ENCODE measurements at regions not wholly inside any gene's neighbourhood (a gene's known extent, or its start where the extent isn't known, plus 50 kb on each side); places are given as distances from the start of the nearest gene placed in this dataset.

- DNase-seq: no peak
Measured at GRCh38 chr6:164195942-164196281, 781.4 kb downstream of the QKI start.

DNA sequence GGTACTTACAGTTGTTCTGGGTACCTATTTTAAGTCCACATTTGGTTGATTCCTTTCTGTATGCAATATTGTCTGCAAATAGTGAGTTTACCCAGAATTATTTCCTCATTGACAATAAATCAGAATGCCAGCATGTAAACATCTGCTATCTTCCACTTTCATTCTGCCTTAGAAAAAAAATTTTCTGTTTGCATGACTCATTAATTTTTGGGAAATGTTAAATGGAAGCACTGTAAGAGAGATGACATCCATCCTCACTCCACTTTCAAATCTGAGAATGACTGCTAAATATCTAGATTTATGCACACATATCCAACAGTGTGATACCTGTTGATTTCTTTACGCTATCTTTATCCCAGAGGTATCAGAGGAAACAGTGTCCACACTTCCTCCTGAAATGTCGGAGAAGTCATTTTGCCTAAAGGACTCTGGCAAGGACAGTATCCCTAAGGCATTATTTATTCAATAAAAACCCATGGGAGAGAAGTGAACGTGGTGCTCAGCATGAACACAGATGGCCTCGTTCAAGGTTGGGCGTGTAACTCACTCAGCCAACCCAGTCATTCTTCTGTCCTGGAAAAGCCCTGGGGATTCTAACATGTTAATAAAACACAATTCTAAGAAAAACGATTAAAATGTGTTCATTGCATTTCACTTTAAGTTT lies 780.9 kb downstream of the QKI start:
- no peak for DNase-seq

DNA sequence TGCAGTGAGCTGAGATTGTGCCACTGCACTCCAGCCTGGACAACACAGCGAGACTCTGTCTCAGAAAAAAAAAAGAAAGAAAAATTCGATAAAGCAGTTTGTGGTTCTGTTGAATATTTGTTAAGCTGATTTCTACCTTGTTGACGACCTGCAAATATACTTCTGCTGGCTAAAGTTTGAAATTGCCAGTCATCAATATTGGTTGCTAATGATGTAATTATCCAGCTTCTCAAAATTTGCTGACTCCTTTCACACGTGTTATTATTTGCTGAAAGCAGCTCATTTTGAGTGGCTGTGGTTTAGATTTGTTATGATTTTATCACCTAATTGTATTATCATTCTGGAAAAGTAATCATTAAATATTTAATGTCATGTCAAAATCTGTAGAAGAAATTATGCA lies 774.3 kb downstream of the QKI start:
- no peak for DNase-seq

DNA sequence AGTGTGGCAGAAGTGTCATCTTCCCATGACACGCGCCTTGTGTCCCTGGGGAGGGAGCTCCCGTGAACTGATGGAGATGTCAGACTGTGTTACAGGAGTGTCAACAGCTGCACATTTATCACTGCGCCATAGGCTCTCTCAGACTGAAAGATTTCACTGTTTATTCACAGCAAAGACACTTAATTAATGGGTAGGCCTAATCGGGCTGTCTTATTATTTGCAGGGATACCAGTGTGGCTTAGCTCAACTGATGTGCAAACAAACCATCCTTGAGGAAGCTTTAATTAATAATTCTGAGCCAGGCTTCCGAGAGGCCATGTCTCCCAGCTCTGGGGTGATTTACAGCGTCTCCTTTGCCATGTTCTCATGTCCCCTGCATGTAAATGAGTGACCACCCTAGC lies 771.0 kb downstream of the QKI start:
- peak; percentile 39 for DNase-seq

DNA sequence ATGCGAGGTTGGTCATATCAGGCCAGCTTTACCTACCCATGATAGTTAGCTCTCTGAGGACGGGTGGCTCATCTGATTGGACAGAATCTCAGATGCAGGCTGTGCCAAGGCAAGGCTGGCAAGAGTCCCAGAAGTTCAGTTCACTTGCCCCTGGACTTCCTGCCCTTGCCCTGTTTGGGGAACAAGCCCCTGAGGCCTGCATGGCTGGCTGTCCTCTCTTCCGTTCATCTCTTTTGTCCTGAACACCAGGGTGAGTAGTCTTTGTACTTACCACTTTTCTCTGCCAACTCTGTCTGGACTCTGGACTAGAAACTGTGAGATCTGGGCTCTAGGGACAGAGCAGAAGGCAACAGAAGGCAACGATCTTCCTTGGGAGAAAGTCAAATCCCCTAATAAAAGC lies 769.9 kb downstream of the QKI start:
- DNase-seq: no peak

DNA sequence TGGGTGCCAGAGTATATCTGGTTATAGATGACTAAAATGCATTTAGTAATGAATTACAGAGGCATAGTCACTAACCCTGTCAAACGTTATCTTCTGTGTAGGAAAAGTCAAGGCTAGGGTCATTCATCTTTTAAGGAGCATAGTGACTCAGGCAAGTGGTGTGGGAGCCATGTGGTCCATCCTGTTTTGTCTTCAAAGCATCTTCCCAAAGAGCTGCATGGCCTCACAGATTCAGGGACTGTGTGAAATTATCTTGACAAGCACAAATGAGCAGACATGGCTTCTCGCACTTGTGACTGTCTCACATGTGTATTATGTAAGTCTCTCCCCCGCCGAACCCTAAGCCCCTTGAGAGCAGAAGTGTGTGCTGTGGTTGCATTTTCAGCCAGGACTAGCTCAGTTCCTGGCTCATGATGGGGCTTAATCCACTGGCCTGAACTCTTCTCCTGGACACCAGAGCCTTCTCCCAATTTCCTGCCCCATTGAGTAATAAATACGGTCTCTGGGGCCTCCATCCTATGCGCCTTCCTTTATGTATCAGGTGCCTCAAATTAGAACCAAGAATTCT lies 769.1 kb downstream of the QKI start:
- DNase-seq: no peak

DNA sequence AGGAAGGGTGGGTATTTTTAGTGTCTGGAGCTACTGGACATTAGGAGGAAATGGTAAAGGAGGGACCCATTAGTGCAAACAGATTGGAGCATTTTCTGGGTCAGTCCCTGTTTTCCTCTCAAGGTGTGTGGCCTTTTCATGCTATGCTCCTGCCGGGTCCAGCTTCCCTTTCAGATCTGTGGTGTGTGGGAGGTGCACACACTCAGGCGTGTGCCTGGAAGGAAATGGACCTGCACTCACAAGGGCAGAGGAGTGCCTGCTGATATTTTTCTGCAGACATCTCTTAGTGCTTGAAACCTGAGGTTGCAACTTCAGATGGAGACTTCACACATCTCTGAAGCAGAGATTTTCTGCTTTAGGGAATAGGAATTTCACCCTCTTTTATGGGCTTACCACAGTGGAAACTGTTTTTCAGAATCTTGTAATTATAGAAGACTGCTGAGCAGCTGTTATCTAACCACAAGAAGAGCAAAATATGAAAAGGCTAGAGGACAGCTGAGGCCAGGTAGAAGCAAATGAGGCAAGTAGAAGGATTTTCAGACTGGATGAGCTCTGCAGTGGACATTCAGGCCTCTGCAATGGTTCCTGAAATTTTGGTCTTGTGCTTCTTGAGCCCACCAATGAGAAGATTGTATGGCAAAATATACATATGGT lies 764.3 kb downstream of the QKI start:
- DNase-seq: no peak

DNA sequence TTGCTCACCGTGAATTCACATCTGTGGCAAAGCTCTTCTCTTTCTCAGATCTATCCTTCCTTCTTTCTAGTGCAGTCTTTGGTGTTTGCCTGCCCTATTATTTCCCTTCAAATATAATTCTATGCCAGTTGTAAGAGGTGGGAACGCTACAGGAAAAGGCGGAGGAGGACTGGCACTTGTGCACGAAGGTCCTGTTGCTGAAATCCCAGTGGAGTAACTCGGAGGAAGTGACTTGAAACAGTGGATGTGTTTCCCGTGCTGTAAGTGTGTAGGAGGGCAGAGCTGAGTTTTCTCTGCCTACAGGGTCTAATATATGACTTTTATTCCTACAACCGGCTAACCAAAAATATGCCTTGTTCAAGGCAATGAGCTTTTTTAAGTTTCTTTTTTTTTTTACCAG lies 754.8 kb downstream of the QKI start:
- DNase-seq: no peak

- no peak for DNase-seq
Measured at GRCh38 chr6:164168595-164168994, 754.1 kb downstream of the QKI start.

DNA sequence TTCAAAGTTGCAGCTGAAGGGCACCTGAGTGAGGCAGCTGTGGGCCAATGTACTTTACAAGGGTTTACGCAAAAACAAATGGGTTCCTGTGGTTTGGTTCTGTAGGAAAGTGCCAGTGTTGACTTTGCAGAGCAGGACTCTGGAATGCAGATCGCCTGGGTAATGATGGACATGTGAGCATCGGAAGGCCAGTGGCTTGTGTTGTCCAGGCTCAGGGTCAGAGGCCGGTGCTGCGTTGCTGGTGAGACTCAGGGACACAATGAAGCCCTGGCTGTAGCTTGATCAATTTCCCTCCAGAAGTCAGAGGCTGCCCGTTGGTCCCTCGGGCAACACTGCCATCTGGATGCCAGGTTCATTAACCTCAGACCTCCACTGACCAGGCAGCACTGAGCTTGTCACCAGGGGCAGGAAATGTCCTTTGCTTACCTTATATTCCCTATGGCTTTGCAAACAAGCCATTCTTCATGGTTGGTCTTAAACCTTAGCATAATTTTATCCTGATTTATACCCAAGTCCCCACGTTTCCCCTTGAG lies 753.4 kb downstream of the QKI start:
- DNase-seq: no peak

- DNase-seq: no peak
Measured at GRCh38 chr6:164166996-164167395, 752.5 kb downstream of the QKI start.

GRCh38 chr6:164166515-164166914 lies 752.0 kb downstream of the QKI start:
- no peak for DNase-seq

DNA sequence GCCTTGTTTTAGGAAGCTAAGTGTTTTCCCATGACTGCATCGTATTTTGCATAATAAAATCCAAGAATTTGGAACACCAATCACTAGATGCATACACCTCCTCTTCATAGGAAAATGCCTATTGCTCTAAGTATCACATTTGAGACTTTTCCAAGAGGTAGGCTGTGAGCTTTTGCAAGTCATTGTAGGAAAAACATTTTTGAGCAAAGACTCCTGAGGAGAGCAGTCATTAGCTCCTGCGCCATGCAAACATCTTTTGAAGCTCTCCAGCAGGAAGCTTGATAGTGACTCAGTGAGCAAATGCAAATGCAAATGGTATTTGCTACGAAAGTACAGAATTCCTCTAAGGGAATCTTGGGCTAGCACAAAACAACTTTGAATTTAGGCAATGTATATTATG lies 750.4 kb downstream of the QKI start:
- DNase-seq: no peak

GRCh38 chr6:164163239-164163638 lies 748.7 kb downstream of the QKI start:
- DNase-seq: no peak

- no peak for DNase-seq
Measured at GRCh38 chr6:164159061-164159460, 744.5 kb downstream of the QKI start.

GRCh38 chr6:164154588-164154987 lies 740.1 kb downstream of the QKI start:
- DNase-seq: no peak

DNA sequence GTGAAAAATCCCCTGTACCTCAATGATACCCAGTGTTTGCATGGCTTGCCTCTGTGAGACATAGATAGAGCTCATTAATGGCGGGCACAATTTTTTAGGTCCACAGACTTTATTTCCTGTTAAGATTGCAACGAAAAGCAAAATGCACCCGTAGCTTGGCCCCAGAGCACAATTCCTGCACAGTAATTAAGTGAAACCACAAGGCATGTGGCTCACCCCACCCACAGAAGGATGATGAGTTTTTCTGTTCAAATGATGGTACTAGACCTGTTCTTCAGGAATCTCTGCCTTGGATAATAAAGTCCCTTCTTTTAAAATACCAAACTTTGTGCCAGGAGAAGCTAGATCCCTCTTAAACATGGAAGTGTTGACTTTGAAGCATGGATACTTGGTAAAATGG lies 738.1 kb downstream of the QKI start:
- DNase-seq: no peak

- peak; percentile 53 for DNase-seq
Measured at GRCh38 chr6:164151161-164152120, 736.9 kb downstream of the QKI start.

DNA sequence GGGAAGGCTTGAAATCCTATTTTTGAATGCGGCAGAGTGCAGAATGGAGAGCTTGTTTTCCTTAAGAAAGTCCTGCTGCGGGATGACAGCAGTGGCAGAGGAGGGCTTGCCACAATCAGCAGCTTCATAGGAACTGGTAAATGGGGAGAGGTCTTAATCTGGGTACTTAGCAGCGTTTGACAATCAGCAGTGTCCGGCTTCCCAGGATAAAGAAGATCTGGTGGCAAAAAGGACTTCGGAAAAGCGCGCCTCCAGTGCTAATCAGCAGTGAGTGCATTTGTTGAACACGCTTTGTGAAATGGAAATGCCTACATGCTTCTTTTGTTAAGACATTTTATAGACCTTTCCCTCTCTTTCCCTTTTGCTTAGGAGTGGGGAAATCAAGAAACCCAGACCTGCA lies 735.7 kb downstream of the QKI start:
- DNase-seq: no peak

DNA sequence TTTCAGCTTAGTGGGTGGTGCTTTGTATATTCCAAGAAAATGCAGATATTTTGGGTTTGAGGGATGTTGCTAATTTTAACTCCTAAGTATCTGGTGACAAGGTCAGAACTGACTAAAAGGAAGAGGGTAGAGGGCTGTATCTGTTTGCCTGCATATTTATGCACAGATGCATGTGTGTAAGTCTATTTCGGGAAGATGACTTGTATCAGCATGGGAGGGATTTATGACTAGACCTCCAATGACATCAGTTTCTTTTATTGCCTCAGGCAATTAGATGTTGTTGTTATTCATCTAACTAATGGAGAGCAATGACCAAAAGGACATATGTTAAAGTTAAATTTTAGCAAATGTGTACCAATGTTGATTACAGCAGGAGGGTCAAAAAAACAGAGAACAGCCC lies 734.3 kb downstream of the QKI start:
- no peak for DNase-seq

DNA sequence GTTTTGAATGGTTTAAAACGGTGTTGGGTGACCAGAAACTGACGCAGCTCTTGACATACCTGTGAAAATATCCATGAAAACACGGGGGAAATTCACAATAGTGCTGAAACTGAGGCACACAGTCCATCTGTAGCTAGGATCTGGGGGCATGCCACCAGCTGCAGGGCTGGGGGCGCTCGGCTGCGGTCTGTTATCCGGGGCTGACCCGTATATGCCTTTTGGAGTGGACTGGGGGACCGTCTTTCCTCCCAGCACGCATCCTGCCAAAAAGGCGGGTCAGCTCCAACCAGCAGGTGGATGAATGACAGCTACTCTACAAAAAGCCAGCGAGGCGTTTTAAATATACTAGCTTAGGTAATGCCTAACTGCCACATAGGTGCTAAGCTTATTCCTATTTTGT lies 729.8 kb downstream of the QKI start:
- DNase-seq: no peak

DNA sequence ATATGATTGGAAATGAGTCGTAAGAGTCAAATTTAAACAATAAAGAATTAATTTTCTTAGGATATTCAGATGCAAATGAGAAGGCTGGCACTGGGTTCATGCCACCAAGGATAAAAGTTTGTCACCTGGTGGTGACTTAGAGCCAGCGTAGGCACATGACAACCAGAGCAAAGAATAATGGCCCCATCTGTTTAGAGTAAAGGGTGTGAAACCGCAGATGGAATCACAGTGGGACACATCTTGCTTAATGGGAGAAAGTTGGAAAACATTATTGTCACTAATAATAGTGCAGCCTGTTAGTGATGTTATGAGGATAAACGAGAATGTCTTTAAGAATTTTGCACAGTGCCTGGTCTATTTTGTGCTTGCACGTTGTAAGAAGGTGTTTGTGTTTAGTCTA lies 727.8 kb downstream of the QKI start:
- no peak for DNase-seq

GRCh38 chr6:164135511-164136132 lies 721.1 kb downstream of the QKI start:
- no peak for DNase-seq

Measured in COR-L47 (cell line).